ENCODE measurements at regions not wholly inside any gene's neighbourhood (a gene's known extent, or its start where the extent isn't known, plus 50 kb on each side); places are given as distances from the start of the nearest gene placed in this dataset.

- H3K27ac ChIP-seq (replicated peaks): no peak overlapping the region
- TF ChIP-seq SPI1 (IDR thresholded peaks at IDR 0.05; ENCODE audit: borderline replicate concordance, low read depth) (no peak), CTCF (IDR thresholded peaks at IDR 0.05; ENCODE audit: insufficient read depth, low read length) (no peak), POLR2AphosphoS5 (IDR thresholded peaks at IDR 0.05; ENCODE audit: low read depth) (no peak), GABPA (IDR thresholded peaks at IDR 0.05; ENCODE audit: low read depth) (no peak), REST (IDR thresholded peaks at IDR 0.05; ENCODE audit: insufficient replicate concordance, low read depth) (no peak)
- DNase-seq (ENCODE audit: low read depth in 1 of 2, low spot score in 1 of 2): no peak
- no peak overlapping the region for H3K4me3 ChIP-seq (replicated peaks; ENCODE audit: insufficient read depth, low read length)
- no peaks in the 10 kb centered on the region for H3K27me3 ChIP-seq (ENCODE audit: insufficient read depth, poor library complexity, severe bottlenecking)
These were observed 121.7 kb downstream of the FAM204A start for GRCh38 chr10:118220346-118220850.

- TF ChIP-seq REST (IDR thresholded peaks at IDR 0.05; ENCODE audit: insufficient replicate concordance, low read depth) (no peak), POLR2AphosphoS5 (IDR thresholded peaks at IDR 0.05; ENCODE audit: low read depth) (no peak), GABPA (IDR thresholded peaks at IDR 0.05; ENCODE audit: low read depth) (no peak), SPI1 (IDR thresholded peaks at IDR 0.05; ENCODE audit: borderline replicate concordance, low read depth) (no peak), CTCF (IDR thresholded peaks at IDR 0.05; ENCODE audit: insufficient read depth, low read length) (no peak)
- no peak for DNase-seq (ENCODE audit: low read depth in 1 of 2, low spot score in 1 of 2)
- Histone ChIP-seq H3K27ac (replicated peaks) (no peak overlapping the region), H3K27me3 (ENCODE audit: insufficient read depth, poor library complexity, severe bottlenecking) (no peaks in the 10 kb centered on the region), H3K4me3 (replicated peaks; ENCODE audit: insufficient read depth, low read length) (no peak overlapping the region)
These were observed 123.6 kb downstream of the FAM204A start for GRCh38 chr10:118218562-118218961.

GRCh38 chr10:118216571-118217170, 125.5 kb downstream of the FAM204A start:
- DNase-seq (ENCODE audit: low read depth in 1 of 2, low spot score in 1 of 2): no peak
- Histone ChIP-seq H3K27me3 (ENCODE audit: insufficient read depth, poor library complexity, severe bottlenecking) (no peaks in the 10 kb centered on the region), H3K27ac (replicated peaks) (no peak overlapping the region), H3K4me3 (replicated peaks; ENCODE audit: insufficient read depth, low read length) (no peak overlapping the region)
- TF ChIP-seq REST (IDR thresholded peaks at IDR 0.05; ENCODE audit: insufficient replicate concordance, low read depth) (no peak), GABPA (IDR thresholded peaks at IDR 0.05; ENCODE audit: low read depth) (no peak), SPI1 (IDR thresholded peaks at IDR 0.05; ENCODE audit: borderline replicate concordance, low read depth) (no peak), POLR2AphosphoS5 (IDR thresholded peaks at IDR 0.05; ENCODE audit: low read depth) (no peak), CTCF (IDR thresholded peaks at IDR 0.05; ENCODE audit: insufficient read depth, low read length) (no peak)

Measured in HL-60 (cell line).